Esophagus muscularis mucosa (tissue), 4 donors: ENCODE measurements at regions not wholly inside any gene's neighbourhood (a gene's known extent, or its start where the extent isn't known, plus 50 kb on each side); places are given as distances from the start of the nearest gene placed in this dataset.

ENCODE experiments used
- DNase-seq: peaks from one replicate; pipeline ENCODE4 v3.0.0-alpha.2; 2017; ENCODE audit errors: extremely low spot score
- H3K27ac ChIP-seq, 4 donors: fragments of 200-600 bp; sonication (generic); replicated peaks in 1 of 4; 1 replicate in 3 of 4; 2 replicates in 1 of 4; pipeline ENCODE4 v1.5.1; 2016 to 2019; ENCODE audit warnings: mild to moderate bottlenecking in 1 of 4
- H3K27me3 ChIP-seq, 4 donors: fragments of 200-600 bp; sonication (generic); one replicate each; pipeline versions ENCODE4 v1.5.1 to v1.6.0; 2016 to 2019
- H3K36me3 ChIP-seq, 4 donors: fragments of 200-600 bp; sonication (generic); one replicate each; pipeline ENCODE4 v1.5.1; 2016 to 2019
- H3K4me1 ChIP-seq, 4 donors: fragments of 200-600 bp; sonication (generic); one replicate each; pipeline ENCODE4 v1.5.1; 2016 to 2019
- H3K4me3 ChIP-seq, 4 donors: fragments of 200-600 bp; sonication (generic); 1 replicate in 2 of 4; 2 replicates in 2 of 4; pipeline ENCODE4 v1.5.1; 2016 to 2019; ENCODE audit warnings: mild to moderate bottlenecking in 4 of 4, moderate library complexity in 1 of 4
- H3K9me3 ChIP-seq, 4 donors: fragments of 200-600 bp; sonication (generic); 1 replicate in 3 of 4; 2 replicates in 1 of 4; pipeline ENCODE4 v1.5.1; 2016 to 2019
- EP300 ChIP-seq: sonication (generic); formaldehyde crosslinking; IDR thresholded peaks from one replicate; pipeline ENCODE4 v1.6.1; 2017; ENCODE audit warnings: antibody characterized with exemption
- POLR2A ChIP-seq: fragments of 450-650 bp; IDR thresholded peaks from one replicate; pipeline ENCODE4 v1.6.1; 2017; ENCODE audit warnings: antibody characterized with exemption, moderate library complexity, mild to moderate bottlenecking, low read depth
- POLR2AphosphoS5 ChIP-seq, 2 donors: sonication (generic); formaldehyde crosslinking; IDR thresholded peaks; one replicate each; pipeline ENCODE4 v1.6.1; 2017; ENCODE audit warnings: antibody characterized with exemption in 2 of 2
- WGBS: methylation state at CpG from one replicate; pipeline ENCODE4 v1.1.5; 2018; 5-methylcytosine and 5-hydroxymethylcytosine counted together
- intact Hi-C: fragments of 100-400 bp; cut with DNase I; formaldehyde crosslinking; loops from one replicate; pipeline ENCODE4 v1.15.1; 2023
- TF ChIP-seq, protein P1 (sequence below), 3 experiments: fragments of 200-600 bp in 2 of 3; fragments of 450-650 bp in 1 of 3; sonication (generic) in 2 of 3; IDR thresholded peaks; one replicate each; pipeline ENCODE4 v1.5.1; 2017 to 2019; ENCODE audit warnings: antibody characterized with exemption in 3 of 3, mild to moderate bottlenecking in 2 of 3, moderate library complexity in 1 of 3

DNA sequence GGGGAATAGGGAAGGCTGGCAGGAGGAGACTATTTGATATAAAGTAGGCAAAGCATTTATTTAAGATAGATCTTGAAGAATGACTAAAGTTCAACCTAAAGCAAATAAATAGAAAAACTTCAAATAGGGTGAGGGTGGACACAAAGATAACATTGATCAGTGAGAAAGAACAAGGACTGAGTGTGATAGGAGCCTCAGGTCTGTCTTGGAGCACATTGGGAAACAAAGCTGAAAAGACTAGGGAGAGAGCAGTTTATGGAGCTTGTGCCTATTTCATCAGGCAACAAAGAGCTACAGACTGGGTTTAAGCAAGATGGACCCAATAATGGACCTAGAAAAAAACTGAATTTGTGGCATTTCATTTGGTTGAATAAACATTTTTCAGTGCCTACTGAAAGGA, 425.6 kb downstream of the SMARCA1 start:
- H3K9me3 ChIP-seq = no peaks in the 10 kb centered on the region
- intact Hi-C loops = no loop called here
- H3K36me3 ChIP-seq = no peaks in the 10 kb centered on the region

DNA sequence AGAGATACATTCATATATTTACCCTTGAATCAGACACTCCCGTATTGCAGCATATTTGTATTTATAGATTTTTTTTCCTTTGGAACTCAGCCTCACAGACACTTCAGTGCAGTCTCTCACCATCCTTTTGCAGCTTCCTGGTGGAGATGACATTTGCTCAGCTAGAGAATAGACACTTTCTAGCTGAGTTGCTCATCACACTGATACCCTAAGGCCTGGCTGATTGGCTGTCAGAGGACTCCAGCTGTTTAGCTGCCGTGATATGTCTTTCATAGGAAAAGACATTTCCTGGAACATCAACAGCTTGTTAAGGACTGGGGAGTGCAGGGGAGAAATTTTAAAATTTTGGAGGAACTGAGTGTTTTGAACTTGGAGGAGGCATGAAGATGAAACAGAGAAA, 429.6 kb downstream of the SMARCA1 start:
- Histone ChIP-seq H3K4me1 (no peaks in the 10 kb centered on the region), H3K4me3 (no peak overlapping the region), H3K9me3 (no peaks in the 10 kb centered on the region), H3K36me3 (no peaks in the 10 kb centered on the region), H3K27ac (no peak overlapping the region), H3K27me3 (no peaks in the 10 kb centered on the region)
- WGBS = 68% methylated on average over 2 of the region's 2 CpGs
- no peak for DNase-seq
- TF ChIP-seq POLR2A = no peak
- TF ChIP-seq, protein P1, sequence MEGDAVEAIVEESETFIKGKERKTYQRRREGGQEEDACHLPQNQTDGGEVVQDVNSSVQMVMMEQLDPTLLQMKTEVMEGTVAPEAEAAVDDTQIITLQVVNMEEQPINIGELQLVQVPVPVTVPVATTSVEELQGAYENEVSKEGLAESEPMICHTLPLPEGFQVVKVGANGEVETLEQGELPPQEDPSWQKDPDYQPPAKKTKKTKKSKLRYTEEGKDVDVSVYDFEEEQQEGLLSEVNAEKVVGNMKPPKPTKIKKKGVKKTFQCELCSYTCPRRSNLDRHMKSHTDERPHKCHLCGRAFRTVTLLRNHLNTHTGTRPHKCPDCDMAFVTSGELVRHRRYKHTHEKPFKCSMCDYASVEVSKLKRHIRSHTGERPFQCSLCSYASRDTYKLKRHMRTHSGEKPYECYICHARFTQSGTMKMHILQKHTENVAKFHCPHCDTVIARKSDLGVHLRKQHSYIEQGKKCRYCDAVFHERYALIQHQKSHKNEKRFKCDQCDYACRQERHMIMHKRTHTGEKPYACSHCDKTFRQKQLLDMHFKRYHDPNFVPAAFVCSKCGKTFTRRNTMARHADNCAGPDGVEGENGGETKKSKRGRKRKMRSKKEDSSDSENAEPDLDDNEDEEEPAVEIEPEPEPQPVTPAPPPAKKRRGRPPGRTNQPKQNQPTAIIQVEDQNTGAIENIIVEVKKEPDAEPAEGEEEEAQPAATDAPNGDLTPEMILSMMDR (IDR thresholded peaks at IDR 0.05) = no peak
- TF ChIP-seq EP300 = no peak
- TF ChIP-seq POLR2AphosphoS5 (IDR thresholded peaks at IDR 0.05) = no peak
- intact Hi-C loops = no loop called here

More for the DNA sequence above, 425.6 kb downstream of the SMARCA1 start:
- Histone ChIP-seq H3K27me3 (no peaks in the 10 kb centered on the region), H3K4me3 (no peak overlapping the region), H3K27ac (no peak overlapping the region), H3K4me1 (no peaks in the 10 kb centered on the region)
- TF ChIP-seq POLR2A = no peak
- TF ChIP-seq, protein P1 (IDR thresholded peaks at IDR 0.05) = no peak
- TF ChIP-seq EP300 = no peak
- DNase-seq = no peak

DNA sequence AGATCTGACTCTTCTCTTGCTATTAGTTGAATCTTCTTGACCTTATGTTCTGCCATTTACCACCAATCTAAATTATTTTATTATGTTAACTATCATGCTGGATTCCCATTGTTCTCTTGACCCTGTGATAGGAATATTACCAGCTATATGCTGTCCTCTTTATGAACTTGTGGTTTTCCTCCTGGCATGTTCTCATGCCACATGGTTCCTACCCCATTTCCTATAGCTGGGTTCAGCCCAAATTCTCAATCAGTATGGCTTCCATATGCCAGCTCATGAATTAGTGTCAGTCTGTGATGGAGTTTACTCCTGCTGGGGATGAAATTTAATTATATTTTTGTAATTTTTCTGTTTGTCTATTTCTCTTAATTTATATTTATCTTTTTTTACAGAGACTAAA, 430.5 kb downstream of the SMARCA1 start:
- intact Hi-C loops = no loop called here
- Histone ChIP-seq H3K36me3 (no peaks in the 10 kb centered on the region), H3K27ac (no peak overlapping the region), H3K9me3 (no peaks in the 10 kb centered on the region), H3K4me3 (no peak overlapping the region), H3K27me3 (no peaks in the 10 kb centered on the region), H3K4me1 (no peaks in the 10 kb centered on the region)
- TF ChIP-seq, protein P1 (IDR thresholded peaks at IDR 0.05) = no peak
- no peak for TF ChIP-seq POLR2A
- no peak for TF ChIP-seq POLR2AphosphoS5 (IDR thresholded peaks at IDR 0.05)
- no peak for TF ChIP-seq EP300
- no peak for DNase-seq

DNA sequence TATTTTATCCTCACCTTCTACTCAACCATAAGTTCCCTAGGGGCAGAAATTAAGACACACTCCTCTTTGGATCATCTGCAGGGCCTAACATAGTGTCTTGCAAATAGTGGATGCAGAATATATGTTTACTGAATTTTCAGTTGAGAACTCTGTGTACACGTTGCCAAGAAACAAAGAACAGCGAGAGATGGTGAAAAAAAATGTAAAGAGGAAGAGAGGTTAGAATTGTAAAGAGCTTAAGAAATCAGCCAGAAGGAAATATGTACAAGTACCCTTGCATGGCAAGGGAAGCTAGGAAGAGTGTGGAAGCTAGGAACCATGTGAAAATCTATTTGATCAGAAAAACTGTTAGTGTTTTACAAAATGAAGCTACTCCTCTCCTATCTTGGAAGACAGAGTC, 431.0 kb downstream of the SMARCA1 start:
- 51% methylated on average over 2 of the region's 2 CpGs for WGBS
- Histone ChIP-seq H3K36me3 (no peaks in the 10 kb centered on the region), H3K27me3 (no peaks in the 10 kb centered on the region), H3K27ac (no peak overlapping the region), H3K9me3 (no peaks in the 10 kb centered on the region), H3K4me1 (no peaks in the 10 kb centered on the region), H3K4me3 (no peak overlapping the region)
- no peak for DNase-seq
- TF ChIP-seq POLR2AphosphoS5 (IDR thresholded peaks at IDR 0.05) (no peak), POLR2A (no peak), EP300 (no peak)
- TF ChIP-seq, protein P1 (IDR thresholded peaks at IDR 0.05) = no peak
- intact Hi-C loops = no loop called here

DNA sequence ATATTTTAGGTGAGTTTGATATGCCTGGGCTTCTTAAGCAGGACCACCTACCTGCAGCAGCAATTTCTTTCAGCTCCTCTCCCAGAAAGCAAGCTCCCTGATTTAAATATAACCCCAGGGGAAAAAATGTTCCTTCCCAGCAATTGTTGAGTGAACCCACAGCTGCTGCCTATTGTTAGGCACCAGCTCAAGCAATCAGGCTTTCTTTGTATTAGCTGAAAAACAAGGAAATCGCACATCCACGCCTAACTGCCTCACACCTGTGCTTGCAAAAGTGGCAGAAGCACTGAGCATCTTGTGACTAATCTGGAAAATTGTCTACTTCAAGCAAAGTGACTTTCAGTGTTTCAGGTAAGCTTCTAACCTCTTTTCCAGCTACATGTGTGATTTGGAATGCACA, 432.2 kb downstream of the SMARCA1 start:
- Histone ChIP-seq H3K4me3 (no peak overlapping the region), H3K36me3 (no peaks in the 10 kb centered on the region), H3K9me3 (no peaks in the 10 kb centered on the region), H3K27ac (no peak overlapping the region), H3K4me1 (no peaks in the 10 kb centered on the region), H3K27me3 (no peaks in the 10 kb centered on the region)
- intact Hi-C loops = no loop called here
- WGBS = 41% methylated on average over 2 of the region's 2 CpGs
- no peak for DNase-seq
- TF ChIP-seq EP300 = no peak
- TF ChIP-seq POLR2A = no peak
- no peak for TF ChIP-seq POLR2AphosphoS5 (IDR thresholded peaks at IDR 0.05)
- TF ChIP-seq, protein P1 (IDR thresholded peaks at IDR 0.05) = no peak
